ENCODE measurements at regions not wholly inside any gene's neighbourhood (a gene's known extent, or its start where the extent isn't known, plus 50 kb on each side); places are given as distances from the start of the nearest gene placed in this dataset.

GRCh38 chr18:46211816-46212215, 107.6 kb downstream of the HAUS1 start:
- CTCF ChIA-PET: no interaction called here
- no peaks in the 10 kb centered on the region for H3K4me1 Mint-ChIP-seq (ENCODE audit: low read depth, unreplicated experiment)
- H3K4me1 ChIP-seq: no peaks in the 10 kb centered on the region
- H3K27me3 Mint-ChIP-seq (ENCODE audit: insufficient read depth, unreplicated experiment): no peaks in the 10 kb centered on the region
- no peak overlapping the region for H3K4me3 ChIP-seq (ENCODE audit: low read depth, low read length)
- no TSS peak for BruUV-seq (replicated peaks)
- peaks cover 13% of the 10 kb centered on the region for H3K36me3 Mint-ChIP-seq (ENCODE audit: insufficient read depth, unreplicated experiment)
- no peaks in the 10 kb centered on the region for H3K36me3 ChIP-seq (ENCODE audit: control insufficient read depth, insufficient read depth, low read length)
- no peak for DNase-seq
- H3K27ac Mint-ChIP-seq (ENCODE audit: unreplicated experiment): no peak overlapping the region
- TF ChIP-seq, protein P1, sequence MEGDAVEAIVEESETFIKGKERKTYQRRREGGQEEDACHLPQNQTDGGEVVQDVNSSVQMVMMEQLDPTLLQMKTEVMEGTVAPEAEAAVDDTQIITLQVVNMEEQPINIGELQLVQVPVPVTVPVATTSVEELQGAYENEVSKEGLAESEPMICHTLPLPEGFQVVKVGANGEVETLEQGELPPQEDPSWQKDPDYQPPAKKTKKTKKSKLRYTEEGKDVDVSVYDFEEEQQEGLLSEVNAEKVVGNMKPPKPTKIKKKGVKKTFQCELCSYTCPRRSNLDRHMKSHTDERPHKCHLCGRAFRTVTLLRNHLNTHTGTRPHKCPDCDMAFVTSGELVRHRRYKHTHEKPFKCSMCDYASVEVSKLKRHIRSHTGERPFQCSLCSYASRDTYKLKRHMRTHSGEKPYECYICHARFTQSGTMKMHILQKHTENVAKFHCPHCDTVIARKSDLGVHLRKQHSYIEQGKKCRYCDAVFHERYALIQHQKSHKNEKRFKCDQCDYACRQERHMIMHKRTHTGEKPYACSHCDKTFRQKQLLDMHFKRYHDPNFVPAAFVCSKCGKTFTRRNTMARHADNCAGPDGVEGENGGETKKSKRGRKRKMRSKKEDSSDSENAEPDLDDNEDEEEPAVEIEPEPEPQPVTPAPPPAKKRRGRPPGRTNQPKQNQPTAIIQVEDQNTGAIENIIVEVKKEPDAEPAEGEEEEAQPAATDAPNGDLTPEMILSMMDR (IDR thresholded peaks at IDR 0.05; ENCODE audit: insufficient read depth in 1 of 2, low read depth in 1 of 2, low read length in 1 of 2, severe bottlenecking in 1 of 2, unreplicated experiment in 1 of 2): no peak
- H3K9me3 Mint-ChIP-seq (ENCODE audit: unreplicated experiment): no peaks in the 10 kb centered on the region
- no peaks in the 10 kb centered on the region for H3K27me3 ChIP-seq (replicated peaks; ENCODE audit: control insufficient read depth, insufficient read depth, low read length)
- H3K4me3 Mint-ChIP-seq (ENCODE audit: unreplicated experiment): no peak overlapping the region
- intact Hi-C loops (cut with micrococcal nuclease; ENCODE audit: unreplicated experiment): loop anchor here (5.0 kb wide), 1 partner anchor 40 kb away; a partner anchor contains a TSS
- no peaks in the 10 kb centered on the region for H3K9me3 ChIP-seq
- POLR2A ChIA-PET: no interaction called here

- Histone ChIP-seq H3K4me1 (no peaks in the 10 kb centered on the region), H3K36me3 (ENCODE audit: control insufficient read depth, insufficient read depth, low read length) (no peaks in the 10 kb centered on the region), H3K9me3 (no peaks in the 10 kb centered on the region), H3K27me3 (replicated peaks; ENCODE audit: control insufficient read depth, insufficient read depth, low read length) (no peaks in the 10 kb centered on the region), H3K4me3 (ENCODE audit: low read depth, low read length) (no peak overlapping the region)
- no peak for DNase-seq
- Mint-ChIP-seq H3K4me1 (ENCODE audit: low read depth, unreplicated experiment) (no peaks in the 10 kb centered on the region), H3K4me3 (ENCODE audit: unreplicated experiment) (no peak overlapping the region), H3K36me3 (ENCODE audit: insufficient read depth, unreplicated experiment) (peaks cover 18% of the 10 kb centered on the region), H3K9me3 (ENCODE audit: unreplicated experiment) (no peaks in the 10 kb centered on the region), H3K27me3 (ENCODE audit: insufficient read depth, unreplicated experiment) (no peaks in the 10 kb centered on the region), H3K27ac (ENCODE audit: unreplicated experiment) (no peak overlapping the region)
- TF ChIP-seq, protein P1 (IDR thresholded peaks at IDR 0.05; ENCODE audit: insufficient read depth in 1 of 2, low read depth in 1 of 2, low read length in 1 of 2, severe bottlenecking in 1 of 2, unreplicated experiment in 1 of 2): no peak
- ChIA-PET POLR2A (no interaction called here), CTCF (interaction anchor here (0.6 to 0.7 kb wide), 3 partner anchors 39 to 1154 kb away, joined by 3 to 5 read pairs (median 3); a partner anchor contains a TSS)
- no TSS peak for BruUV-seq (replicated peaks)
- intact Hi-C loops (cut with micrococcal nuclease; ENCODE audit: unreplicated experiment): loop anchor here (5.0 kb wide), 1 partner anchor 40 kb away; a partner anchor contains a TSS
Measured at GRCh38 chr18:46212398-46212797, 108.2 kb downstream of the HAUS1 start.

GRCh38 chr18:46213295-46213694, 109.1 kb downstream of the HAUS1 start:
- Mint-ChIP-seq H3K27me3 (ENCODE audit: insufficient read depth, unreplicated experiment) (no peaks in the 10 kb centered on the region), H3K27ac (ENCODE audit: unreplicated experiment) (no peak overlapping the region), H3K4me1 (ENCODE audit: low read depth, unreplicated experiment) (no peaks in the 10 kb centered on the region), H3K9me3 (ENCODE audit: unreplicated experiment) (no peaks in the 10 kb centered on the region), H3K36me3 (ENCODE audit: insufficient read depth, unreplicated experiment) (peaks cover 18% of the 10 kb centered on the region), H3K4me3 (ENCODE audit: unreplicated experiment) (no peak overlapping the region)
- POLR2A ChIA-PET: no interaction called here
- H3K4me1 ChIP-seq: no peaks in the 10 kb centered on the region
- H3K36me3 ChIP-seq (ENCODE audit: control insufficient read depth, insufficient read depth, low read length): no peaks in the 10 kb centered on the region
- no peaks in the 10 kb centered on the region for H3K27me3 ChIP-seq (replicated peaks; ENCODE audit: control insufficient read depth, insufficient read depth, low read length)
- TF ChIP-seq, protein P1 (IDR thresholded peaks at IDR 0.05; ENCODE audit: insufficient read depth in 1 of 2, low read depth in 1 of 2, low read length in 1 of 2, severe bottlenecking in 1 of 2, unreplicated experiment in 1 of 2): peak in 1 of 2 experiments; percentile 34
- no peak overlapping the region for H3K4me3 ChIP-seq (ENCODE audit: low read depth, low read length)
- BruUV-seq (replicated peaks): no TSS peak
- DNase-seq: no peak
- no peaks in the 10 kb centered on the region for H3K9me3 ChIP-seq
- CTCF ChIA-PET: interaction anchor here (0.7 kb wide), 1 partner anchor 40 kb away, joined by 3 read pairs; a partner anchor contains a TSS
- intact Hi-C loops (cut with micrococcal nuclease; ENCODE audit: unreplicated experiment): loop anchor here (5.0 kb wide), 1 partner anchor 41 kb away; a partner anchor contains a TSS

Data from Caco-2 (cell line).